ENCODE measurements at regions not wholly inside any gene's neighbourhood (a gene's known extent, or its start where the extent isn't known, plus 50 kb on each side); places are given as distances from the start of the nearest gene placed in this dataset.

DNA sequence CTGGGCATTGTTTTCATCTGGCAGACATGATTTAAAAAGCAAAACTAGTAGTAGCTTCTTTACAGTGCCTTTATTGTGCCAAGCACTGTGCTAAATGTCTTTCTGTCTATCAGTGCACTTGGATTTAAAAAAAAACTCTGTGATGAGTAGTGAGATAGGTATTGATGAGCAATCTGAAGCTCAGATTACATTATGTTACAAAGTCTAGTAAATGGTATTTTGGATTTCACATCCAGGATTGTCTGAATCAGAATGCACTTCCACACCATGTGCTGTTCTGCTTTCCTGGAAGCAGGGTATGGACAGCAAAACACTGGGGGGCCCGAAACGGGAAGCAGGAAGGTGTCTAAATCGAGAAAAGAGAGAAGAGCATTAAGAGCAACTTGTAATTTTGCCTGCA, 103.4 kb upstream of the CCN2 start:
- peak overlapping the region; percentile 52 for H2AFZ ChIP-seq (replicated peaks; ENCODE audit: low read length, poor library complexity)
- WGBS, 2 experiments (ENCODE audit: extremely low coverage in 2 of 2, insufficient read length in 1 of 2), result no CpG with 5 or more reads among the region's 3 CpGs
- peak overlapping the region; percentile 98 for H4K91ac ChIP-seq (ENCODE audit: insufficient read depth, low read depth, low read length)
- no peaks in the 10 kb centered on the region for H3K9me3 ChIP-seq (ENCODE audit: control insufficient read depth, insufficient read depth, low read length)
- TF ChIP-seq FOS (IDR thresholded peaks at IDR 0.05; ENCODE audit: low read depth, low read length) (peak; percentile 59), SMC3 (IDR thresholded peaks at IDR 0.05; ENCODE audit: low read depth, low read length) (0 out of 2 replicates have a peak, but pooled peaks have one; percentile 2), CEBPB (IDR thresholded peaks at IDR 0.05; ENCODE audit: low read depth, low read length) (peak; percentile 76; the same call in 1 of the 2 replicates), ELK1 (IDR thresholded peaks at IDR 0.05; ENCODE audit: borderline replicate concordance, low read depth, low read length) (no peak), POLR2A (IDR thresholded peaks at IDR 0.05; ENCODE audit: low read depth, low read length) (no peak)
- ChIA-PET CTCF (interaction anchor here (0.6 kb wide), 2 partner anchors 8 to 68 kb away, joined by 3 to 4 read pairs; no protein-coding TSS in a partner anchor), POLR2A (ENCODE audit: unreplicated experiment) (no interaction called here)
- dilution Hi-C loops (cut with HindIII; ENCODE audit: low sequenced_read_pairs, unreplicated experiment) (no loop called here), in situ Hi-C loops (cut with MboI; ENCODE audit: low sequenced_read_pairs) (no loop called here), intact Hi-C loops (cut with micrococcal nuclease) (loop anchor here (5.0 kb wide), 1 partner anchor 42 kb away; no protein-coding TSS in a partner anchor)
- peak overlapping the region; percentile 91; the same call in 1 of the 2 replicates for H3K9ac ChIP-seq (ENCODE audit: low read depth, low read length)
- peak overlapping the region; percentile 86 for H3K14ac ChIP-seq (replicated peaks; ENCODE audit: low read depth, low read length)
- peak overlapping the region; percentile 97 for H3K4ac ChIP-seq (ENCODE audit: low read depth, low read length)
- H4K5ac ChIP-seq (ENCODE audit: low read depth, low read length), result peak overlapping the region; percentile 98
- H2AK5ac ChIP-seq (ENCODE audit: low read depth, low read length), result peak overlapping the region; percentile 75
- peak overlapping the region; percentile 100 for H3K27ac ChIP-seq (ENCODE audit: insufficient read depth, low read length)
- peak overlapping the region; percentile 59 for H2AK9ac ChIP-seq (replicated peaks; ENCODE audit: low read depth, low read length, poor library complexity)
- no peaks in the 10 kb centered on the region for H3K36me3 ChIP-seq (ENCODE audit: control insufficient read depth, insufficient read depth, low read length)
- H3K4me2 ChIP-seq (ENCODE audit: low read depth, low read length), result peak overlapping the region; percentile 64; the same call in 1 of the 2 replicates
- H3K79me1 ChIP-seq (ENCODE audit: low read depth in 1 of 2, low read length in 2 of 2), result peaks cover 0 to 5% of the 10 kb centered on the region in 2 experiments; a peak in 1 of 4 replicates
- H4K8ac ChIP-seq (ENCODE audit: low read depth in 2 of 2, low read length in 2 of 2), result peak overlapping the region; percentile 93 to 95
- BruUV-seq (replicated peaks), result no TSS peak
- H2BK5ac ChIP-seq (ENCODE audit: low read depth, low read length, poor library complexity, severe bottlenecking), result peak overlapping the region; percentile 97
- H2BK15ac ChIP-seq (ENCODE audit: low read depth, low read length), result peak overlapping the region; percentile 93; the same call in 2 of the 3 replicates
- peaks cover 6% of the 10 kb centered on the region; the same call in 1 of the 2 replicates for H3K9me1 ChIP-seq (ENCODE audit: insufficient read depth, low read length)
- DNase-seq, result peak; percentile 90
- peak; percentile 60 for ATAC-seq (ENCODE audit: low read depth)
- no peaks in the 10 kb centered on the region for H3K27me3 ChIP-seq (ENCODE audit: control insufficient read depth, insufficient read depth, low read length)
- H2BK20ac ChIP-seq (ENCODE audit: low read depth, low read length), result peak overlapping the region; percentile 96
- H4K20me1 ChIP-seq (ENCODE audit: insufficient read depth, low read length), result no peaks in the 10 kb centered on the region
- peak overlapping the region; percentile 99 for H2BK120ac ChIP-seq (ENCODE audit: low read depth, low read length)
- H3K56ac ChIP-seq (ENCODE audit: extremely low read depth, insufficient read depth, low read length), result peak overlapping the region; percentile 89
- H3K18ac ChIP-seq (ENCODE audit: low read depth, low read length), result peak overlapping the region; percentile 99
- peak overlapping the region; percentile 74 for H3K23ac ChIP-seq (ENCODE audit: low read depth, low read length)
- peaks cover 11% of the 10 kb centered on the region for H3K4me1 ChIP-seq (ENCODE audit: control insufficient read depth, insufficient read depth, low read length)
- no peak overlapping the region for H3K4me3 ChIP-seq (ENCODE audit: insufficient read depth, low read depth, low read length)

Measured in IMR-90 (cell line).